ENCODE measurements at regions not wholly inside any gene's neighbourhood (a gene's known extent, or its start where the extent isn't known, plus 50 kb on each side); places are given as distances from the start of the nearest gene placed in this dataset.

DNA sequence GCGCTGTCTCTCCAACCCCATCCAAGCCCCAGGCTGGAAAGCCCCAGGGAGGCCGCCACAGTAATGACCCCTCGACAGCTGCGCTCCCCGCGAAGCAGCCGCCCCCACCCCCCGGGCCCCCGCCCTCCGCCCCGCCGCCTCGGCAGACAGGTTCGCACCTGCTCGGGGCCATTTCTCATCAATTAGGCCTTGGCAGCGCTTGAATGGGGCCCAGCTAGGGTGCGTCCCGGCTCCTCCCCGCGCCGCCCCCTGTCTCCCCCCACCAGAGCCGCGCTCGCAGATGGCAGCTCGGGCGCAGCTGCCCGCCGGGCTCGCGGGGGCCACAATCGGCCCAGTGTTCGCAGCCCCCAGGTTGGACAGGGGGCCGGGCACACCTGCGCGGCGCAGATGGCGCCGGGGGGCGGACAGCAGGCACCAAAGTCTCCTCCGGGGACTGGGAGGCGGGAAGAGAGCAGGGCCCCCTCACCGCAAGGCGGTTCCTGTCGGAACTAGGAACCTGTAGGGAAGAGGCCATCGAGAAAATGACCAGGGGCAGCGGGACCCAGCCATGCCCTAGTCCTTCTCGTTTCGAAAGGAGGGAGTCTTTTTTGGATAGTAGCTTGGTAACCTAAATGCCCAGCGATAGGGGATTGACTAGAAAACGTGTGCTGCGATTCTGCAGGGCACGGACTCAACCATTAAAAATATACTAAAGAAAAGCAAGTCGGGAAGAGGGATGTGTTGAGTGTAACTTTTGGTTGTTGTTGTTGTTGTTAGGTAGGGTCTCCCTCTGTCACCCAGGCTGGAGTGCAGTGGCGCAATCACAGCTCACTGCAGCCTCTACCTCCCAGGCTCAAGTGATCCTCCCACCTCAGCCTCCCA lies 83.2 kb upstream of the EYA2 start:
- DNase-seq (ENCODE audit: low read depth) = no peak

GRCh38 chr20:46814366-46815232 lies 80.0 kb upstream of the EYA2 start:
- DNase-seq (ENCODE audit: low read depth) = no peak

GRCh38 chr20:46816097-46816496 lies 78.5 kb upstream of the EYA2 start:
- no peak for DNase-seq (ENCODE audit: low read depth)

GRCh38 chr20:46816886-46817638 lies 77.6 kb upstream of the EYA2 start:
- no peak for DNase-seq (ENCODE audit: low read depth)

DNA sequence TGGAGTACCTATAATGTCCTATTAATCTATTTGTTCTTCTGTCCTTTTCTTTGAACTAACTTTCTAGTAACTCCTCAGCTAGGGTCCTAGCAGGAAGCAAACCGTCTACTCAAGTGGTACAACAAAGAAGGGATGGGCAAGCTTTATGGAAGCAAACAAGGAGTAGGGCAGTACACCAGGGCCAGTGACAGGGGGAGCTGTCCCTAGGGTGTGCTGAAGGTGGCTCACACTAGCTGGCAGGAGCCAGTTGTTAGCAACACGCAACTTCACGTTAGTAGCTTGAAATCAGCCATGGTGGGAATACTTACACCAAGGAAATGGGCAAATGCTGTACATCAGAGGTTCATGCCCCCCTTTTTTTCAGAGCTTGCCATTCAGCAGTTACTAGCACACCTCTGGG lies 74.0 kb upstream of the EYA2 start:
- no peak for DNase-seq (ENCODE audit: low read depth)

DNA sequence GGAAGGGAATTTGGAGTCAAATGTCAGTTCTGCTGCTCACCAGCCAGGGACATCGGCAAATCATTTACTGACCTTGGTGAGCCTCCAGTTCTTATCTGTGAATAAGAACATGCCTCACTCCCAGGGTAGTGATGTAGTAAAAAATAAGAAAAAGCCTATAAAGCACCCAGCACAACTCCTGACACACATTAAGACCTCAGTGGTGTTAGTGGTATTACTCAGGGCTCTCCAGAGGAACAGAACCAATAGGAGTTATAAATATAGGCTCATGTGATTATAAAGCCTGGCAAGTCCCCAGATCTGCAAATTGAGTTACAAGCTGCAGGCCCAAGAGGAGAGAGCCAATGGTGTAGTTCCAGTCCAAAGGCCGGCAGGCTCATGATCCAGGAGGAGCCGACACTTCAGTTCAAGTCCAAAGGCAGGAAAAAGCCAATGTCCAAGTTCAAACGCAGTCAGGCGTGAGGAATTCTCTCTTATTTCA lies 71.3 kb upstream of the EYA2 start:
- DNase-seq (ENCODE audit: low read depth) = no peak

DNA sequence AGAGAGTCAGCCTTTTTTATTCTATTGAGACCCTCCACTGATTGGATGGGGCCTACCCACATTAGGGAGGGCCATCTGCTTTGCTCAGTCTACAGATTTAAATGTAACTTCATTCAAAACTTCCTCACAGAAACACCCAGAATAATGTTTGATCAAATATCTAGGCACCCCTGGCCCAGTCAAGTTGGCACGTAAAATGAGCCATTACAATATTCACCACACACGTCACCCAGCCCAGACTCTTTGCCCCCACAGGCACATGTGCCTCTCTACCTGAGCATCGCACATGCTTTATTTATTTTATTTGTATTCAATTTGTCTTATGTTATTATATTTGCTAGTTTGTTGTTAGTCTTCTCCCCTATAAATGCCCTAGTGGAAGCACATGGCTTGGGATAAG lies 70.9 kb upstream of the EYA2 start:
- no peak for DNase-seq (ENCODE audit: low read depth)

- DNase-seq (ENCODE audit: low read depth) = no peak
These were observed 68.2 kb upstream of the EYA2 start for GRCh38 chr20:46826343-46826984.

DNA sequence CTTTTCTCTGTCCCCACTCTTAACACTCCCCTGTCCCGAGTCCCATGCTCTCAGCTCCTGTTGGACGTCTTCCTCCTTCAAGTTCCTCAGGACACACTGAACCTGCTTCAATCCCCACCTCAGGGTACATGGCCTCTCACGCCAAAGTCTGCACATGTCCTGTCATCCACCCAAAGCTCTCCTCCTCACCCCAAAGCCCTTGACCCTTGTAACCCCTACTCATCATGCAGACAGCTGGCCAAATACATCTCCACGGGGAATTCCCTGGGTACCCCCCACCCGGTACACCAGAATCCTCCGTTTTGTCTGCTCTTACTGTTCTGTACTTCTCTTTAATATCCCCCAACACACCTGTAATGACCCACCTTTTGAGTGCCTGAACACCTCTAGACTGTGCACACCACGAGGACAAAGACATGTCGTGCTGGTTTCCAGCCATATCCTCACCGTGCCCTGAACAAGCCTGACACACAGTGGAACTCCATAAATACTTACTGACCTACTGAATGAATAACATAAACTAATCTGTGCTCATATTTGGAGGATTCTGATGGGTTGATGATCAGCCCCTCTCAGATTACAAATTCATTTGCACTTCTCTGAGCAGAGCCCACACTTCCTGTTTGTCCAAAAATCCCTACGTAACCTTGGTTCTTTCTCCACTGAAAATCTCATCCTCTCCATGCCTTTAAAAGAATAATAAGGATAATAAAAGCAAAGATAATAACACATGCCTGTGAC lies 66.8 kb upstream of the EYA2 start:
- no peak for DNase-seq (ENCODE audit: low read depth)

GRCh38 chr20:46828471-46828870 lies 66.2 kb upstream of the EYA2 start:
- DNase-seq (ENCODE audit: low read depth) = peak; percentile 26

- no peak for DNase-seq (ENCODE audit: low read depth)
These were observed 63.6 kb upstream of the EYA2 start for GRCh38 chr20:46830886-46831632.

GRCh38 chr20:46831633-46832011 lies 63.0 kb upstream of the EYA2 start:
- no peak for DNase-seq (ENCODE audit: low read depth)

DNA sequence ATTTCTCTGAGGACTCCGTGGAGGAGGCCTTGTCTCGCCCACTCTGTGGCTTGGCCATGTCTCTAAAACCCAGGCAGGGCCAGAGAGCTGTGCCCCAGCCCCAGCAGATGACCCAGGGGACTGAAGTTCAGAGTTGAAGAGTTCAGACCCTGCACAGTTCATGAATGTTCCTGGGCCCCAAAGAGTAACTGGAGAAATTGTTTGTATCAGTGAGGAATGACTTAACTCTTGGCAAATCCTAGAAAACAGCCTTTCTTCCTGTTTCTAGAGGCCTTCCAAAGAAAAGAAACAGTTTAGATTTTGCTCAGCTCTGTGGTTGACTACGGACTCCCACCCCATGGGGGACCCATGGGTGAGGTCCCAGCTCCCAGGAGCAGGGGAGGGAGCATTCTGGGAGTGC lies 62.1 kb upstream of the EYA2 start:
- DNase-seq (ENCODE audit: low read depth) = no peak

DNA sequence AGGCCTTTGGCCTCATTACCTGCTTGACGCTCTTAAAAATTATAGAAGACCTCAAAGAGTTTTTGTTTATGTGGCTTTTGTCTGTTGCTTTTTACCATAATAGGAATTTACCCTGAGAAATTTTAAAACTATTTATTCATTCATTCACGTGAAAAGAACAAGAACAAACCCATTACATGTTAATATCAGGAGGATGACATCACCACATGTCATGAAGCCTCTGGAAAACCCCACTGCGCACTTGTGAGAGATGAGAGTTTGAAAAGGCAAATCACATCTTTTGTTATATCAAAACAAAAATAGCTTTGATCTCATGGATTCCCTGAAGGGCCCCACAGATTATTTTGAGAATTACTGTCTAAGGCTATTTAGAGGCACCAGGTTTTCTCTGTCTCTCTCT lies 61.3 kb upstream of the EYA2 start:
- no peak for DNase-seq (ENCODE audit: low read depth)

DNA sequence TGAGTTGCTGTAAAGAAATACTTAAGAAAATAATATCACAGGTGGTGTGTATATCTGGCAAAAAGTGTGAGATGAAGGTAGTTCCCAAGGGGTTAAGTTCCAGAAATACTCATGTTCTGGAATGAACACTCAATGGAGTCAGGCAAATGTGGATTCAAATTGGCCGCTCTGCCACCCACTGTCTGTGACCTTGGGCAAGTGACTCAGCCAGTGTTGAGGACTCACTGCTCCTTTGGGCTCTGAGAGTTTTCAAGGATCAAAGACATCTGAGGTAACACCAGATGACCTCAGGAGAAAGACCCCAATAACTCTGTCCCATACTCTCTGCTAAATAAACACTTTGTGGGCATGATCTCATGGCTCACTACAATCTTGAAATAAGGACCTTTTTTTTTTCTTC lies 59.2 kb upstream of the EYA2 start:
- DNase-seq (ENCODE audit: low read depth) = no peak

DNA sequence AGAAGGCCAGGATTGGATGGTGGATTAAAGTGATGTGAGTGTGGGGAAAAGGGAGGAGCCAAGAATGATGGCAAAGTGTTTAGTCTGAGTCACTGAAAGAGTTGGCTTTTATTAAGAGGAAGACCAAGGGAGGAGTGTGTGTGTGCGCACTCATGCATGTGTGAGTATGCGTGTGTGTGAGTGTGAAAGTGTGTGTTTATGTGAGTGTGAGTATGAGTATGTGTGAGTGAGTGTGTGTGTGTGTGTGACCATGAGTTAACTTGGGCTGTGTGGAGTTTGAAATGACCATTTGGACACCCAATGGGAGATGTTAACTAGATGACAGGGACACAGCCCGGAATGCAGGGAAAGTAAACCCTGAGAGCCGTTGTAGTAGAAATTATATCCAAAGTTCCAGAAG lies 57.6 kb upstream of the EYA2 start:
- no peak for DNase-seq (ENCODE audit: low read depth)

DNA sequence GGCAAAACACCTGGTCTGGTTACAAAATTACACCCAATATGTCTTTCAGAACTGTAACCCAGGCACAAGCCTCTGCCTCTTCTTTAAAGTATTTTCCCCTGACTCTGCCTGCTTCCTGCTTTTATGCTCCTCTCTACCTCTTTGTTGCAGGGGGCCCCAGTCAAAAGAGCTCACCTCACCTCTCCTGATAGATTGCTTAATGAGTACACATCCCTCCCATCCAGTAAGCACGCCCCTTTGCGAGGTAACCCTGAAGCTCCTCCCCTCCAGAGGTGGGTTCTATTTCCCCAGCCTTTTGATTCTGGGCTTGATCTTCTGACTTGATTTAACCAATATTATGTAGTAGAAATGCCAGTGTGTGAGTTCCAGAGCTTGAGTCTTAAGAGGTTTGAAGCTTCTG lies 56.6 kb upstream of the EYA2 start:
- DNase-seq (ENCODE audit: low read depth) = no peak

DNA sequence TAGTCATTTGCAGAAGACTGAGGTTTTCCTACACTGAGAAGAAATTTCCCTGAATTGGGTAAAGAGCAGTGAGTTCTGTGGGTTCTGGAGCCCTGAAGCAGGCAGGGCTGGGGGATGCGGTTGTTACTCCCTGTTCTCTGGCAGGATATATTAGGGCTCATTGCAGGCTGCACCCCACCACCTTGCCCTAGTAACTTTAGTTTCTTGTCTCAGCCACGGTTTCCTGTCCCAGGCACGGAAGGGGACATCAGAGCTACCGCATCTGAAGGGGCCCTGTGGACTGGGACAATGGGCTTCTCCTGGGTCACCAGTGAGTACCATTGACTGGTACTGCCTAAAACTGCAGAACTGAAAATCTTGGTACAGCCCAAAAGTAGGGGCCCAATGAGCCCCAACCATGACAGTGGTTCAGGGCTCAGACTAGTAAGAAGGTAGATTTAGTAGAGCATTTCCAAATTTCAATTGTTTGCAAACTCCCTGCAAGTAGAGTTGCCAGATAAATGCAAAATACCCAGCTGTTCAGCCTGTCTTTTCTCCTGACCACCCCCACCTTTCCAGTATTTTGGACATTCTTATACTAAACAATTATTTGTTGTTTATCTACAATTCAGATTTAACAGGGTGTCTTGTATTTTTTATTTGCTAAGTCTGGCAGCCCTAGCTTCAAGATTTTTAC lies 54.5 kb upstream of the EYA2 start:
- no peak for DNase-seq (ENCODE audit: low read depth)

Measured in fibroblast of gingiva (primary cell).